IPS DF 6.9 (cell line): ENCODE measurements at regions not wholly inside any gene's neighbourhood (a gene's known extent, or its start where the extent isn't known, plus 50 kb on each side); places are given as distances from the start of the nearest gene placed in this dataset.
"Not testable (repeated sequence)": the region's sequence is repeated elsewhere in the genome, so short reads cannot be mapped to it uniquely, and the experiment has no call there.

Experiments
- DNase-seq: peaks from one replicate; pipeline ENCODE4 v3.0.0-alpha.2; 2013; ENCODE audit warnings: low read depth, low spot score
- H3K27ac ChIP-seq: one replicate; pipeline ENCODE4 v1.5.1; 2013; ENCODE audit warnings: low read length, control low read depth
- H3K27me3 ChIP-seq: 2 replicates; pipeline ENCODE4 v1.6.1; 2013; ENCODE audit warnings: mild to moderate bottlenecking, low read length; ENCODE audit not compliant: control insufficient read depth, insufficient read depth
- H3K36me3 ChIP-seq: 2 replicates; pipeline ENCODE4 v1.6.1; 2013; ENCODE audit warnings: low read length; ENCODE audit not compliant: control insufficient read depth, insufficient read depth
- H3K4me1 ChIP-seq: 2 replicates; pipeline ENCODE4 v1.6.1; 2013; ENCODE audit warnings: low read length; ENCODE audit not compliant: control insufficient read depth, insufficient read depth
- H3K4me3 ChIP-seq: 2 replicates; pipeline ENCODE4 v1.5.1; 2013; ENCODE audit warnings: mild to moderate bottlenecking, low read length
- H3K9me3 ChIP-seq: 2 replicates; pipeline ENCODE4 v1.6.1; 2013; ENCODE audit warnings: low read length, inconsistent platforms; ENCODE audit not compliant: control insufficient read depth, insufficient read depth
- WGBS: extraction: QIAGEN DNeasy Blood & Tissue Kit; methylation state at CpG from one replicate; pipeline ENCODE4 v1.1.7; 2013; ENCODE audit warnings: mixed read lengths, missing lambda C conversion rate; ENCODE audit not compliant: insufficient read length, insufficient coverage; 5-methylcytosine and 5-hydroxymethylcytosine counted together

- no CpG with 5 or more reads among the region's 2 CpGs for WGBS
- Histone ChIP-seq H3K4me1 (no peaks in the 10 kb centered on the region), H3K27me3 (no peaks in the 10 kb centered on the region), H3K27ac (no peak overlapping the region), H3K9me3 (peaks cover 2% of the 10 kb centered on the region; the same call in 1 of the 2 replicates), H3K4me3 (no peak overlapping the region), H3K36me3 (no peaks in the 10 kb centered on the region)
- no peak for DNase-seq
Observed at GRCh38 chr2:144989579-144990270, 469.8 kb upstream of the ZEB2 start.

- peaks cover 2% of the 10 kb centered on the region; the same call in 1 of the 2 replicates for H3K9me3 ChIP-seq
- no peaks in the 10 kb centered on the region for H3K27me3 ChIP-seq
- H3K4me3 ChIP-seq = no peak overlapping the region
- H3K36me3 ChIP-seq = no peaks in the 10 kb centered on the region
- DNase-seq = no peak
- no peak overlapping the region for H3K27ac ChIP-seq
- no peaks in the 10 kb centered on the region for H3K4me1 ChIP-seq
Observed at GRCh38 chr2:144988591-144988990, 468.7 kb upstream of the ZEB2 start.

- H3K27me3 ChIP-seq = no peaks in the 10 kb centered on the region
- WGBS = no CpG with 5 or more reads among the region's 2 CpGs
- H3K4me3 ChIP-seq = no peak overlapping the region
- DNase-seq = no peak
- no peak overlapping the region for H3K27ac ChIP-seq
- no peaks in the 10 kb centered on the region for H3K36me3 ChIP-seq
- H3K9me3 ChIP-seq = peaks cover 2% of the 10 kb centered on the region; the same call in 1 of the 2 replicates
- no peaks in the 10 kb centered on the region for H3K4me1 ChIP-seq
Observed at GRCh38 chr2:144986691-144987090, 466.8 kb upstream of the ZEB2 start.

GRCh38 chr2:144984038-144984437 lies 464.1 kb upstream of the ZEB2 start:
- no peak overlapping the region for H3K27ac ChIP-seq
- no CpG with 5 or more reads among the region's 1 CpG for WGBS
- no peak for DNase-seq
- H3K4me3 ChIP-seq = no peak overlapping the region
- H3K4me1 ChIP-seq = no peaks in the 10 kb centered on the region
- H3K36me3 ChIP-seq = no peaks in the 10 kb centered on the region
- H3K9me3 ChIP-seq = peaks cover 2% of the 10 kb centered on the region; the same call in 1 of the 2 replicates
- no peaks in the 10 kb centered on the region for H3K27me3 ChIP-seq

- H3K4me3 ChIP-seq = no peak overlapping the region
- DNase-seq = no peak
- H3K27me3 ChIP-seq = no peaks in the 10 kb centered on the region
- no peak overlapping the region for H3K27ac ChIP-seq
- H3K36me3 ChIP-seq = no peaks in the 10 kb centered on the region
- WGBS = no CpG with 5 or more reads among the region's 2 CpGs
- peaks cover 2% of the 10 kb centered on the region; the same call in 1 of the 2 replicates for H3K9me3 ChIP-seq
- no peaks in the 10 kb centered on the region for H3K4me1 ChIP-seq
Observed at GRCh38 chr2:144983107-144983506, 463.2 kb upstream of the ZEB2 start.

GRCh38 chr2:144982481-144982880 lies 462.6 kb upstream of the ZEB2 start:
- no peak for DNase-seq
- no peaks in the 10 kb centered on the region for H3K4me1 ChIP-seq
- H3K4me3 ChIP-seq = no peak overlapping the region
- H3K27me3 ChIP-seq = no peaks in the 10 kb centered on the region
- peaks cover 2% of the 10 kb centered on the region; the same call in 1 of the 2 replicates for H3K9me3 ChIP-seq
- no CpG with 5 or more reads among the region's 2 CpGs for WGBS
- no peaks in the 10 kb centered on the region for H3K36me3 ChIP-seq
- no peak overlapping the region for H3K27ac ChIP-seq

GRCh38 chr2:144975881-144976280 lies 456.0 kb upstream of the ZEB2 start:
- H3K9me3 ChIP-seq = no peaks in the 10 kb centered on the region
- no peaks in the 10 kb centered on the region for H3K27me3 ChIP-seq
- WGBS = no CpG with 5 or more reads among the region's 3 CpGs
- no peak for DNase-seq
- no peaks in the 10 kb centered on the region for H3K4me1 ChIP-seq
- H3K36me3 ChIP-seq = no peaks in the 10 kb centered on the region
- no peak overlapping the region for H3K27ac ChIP-seq
- H3K4me3 ChIP-seq = no peak overlapping the region

- H3K9me3 ChIP-seq = no peaks in the 10 kb centered on the region
- no peak for DNase-seq
- no peaks in the 10 kb centered on the region for H3K27me3 ChIP-seq
- H3K4me1 ChIP-seq = no peaks in the 10 kb centered on the region
- no peak overlapping the region for H3K27ac ChIP-seq
- H3K4me3 ChIP-seq = no peak overlapping the region
- WGBS = no CpG with 5 or more reads among the region's 3 CpGs
- H3K36me3 ChIP-seq = no peaks in the 10 kb centered on the region
Observed at GRCh38 chr2:144972676-144973075, 452.8 kb upstream of the ZEB2 start.

GRCh38 chr2:144971786-144972335 lies 451.9 kb upstream of the ZEB2 start:
- Histone ChIP-seq H3K27me3 (no peaks in the 10 kb centered on the region), H3K36me3 (no peaks in the 10 kb centered on the region), H3K4me3 (no peak overlapping the region), H3K4me1 (no peaks in the 10 kb centered on the region), H3K27ac (no peak overlapping the region), H3K9me3 (no peaks in the 10 kb centered on the region)
- no peak for DNase-seq
- WGBS = no CpG with 5 or more reads among the region's 6 CpGs

GRCh38 chr2:144970410-144970809 lies 450.5 kb upstream of the ZEB2 start:
- H3K36me3 ChIP-seq, H3K4me3 ChIP-seq, H3K27ac ChIP-seq, H3K27me3 ChIP-seq, H3K9me3 ChIP-seq, DNase-seq, H3K4me1 ChIP-seq: not testable (repeated sequence)
- no CpG with 5 or more reads among the region's 1 CpG for WGBS

- no CpG with 5 or more reads among the region's 1 CpG for WGBS
- not testable (repeated sequence) for H3K4me1 ChIP-seq, H3K36me3 ChIP-seq, H3K9me3 ChIP-seq, DNase-seq, H3K27ac ChIP-seq, H3K27me3 ChIP-seq, H3K4me3 ChIP-seq
Observed at GRCh38 chr2:144969564-144969963, 449.6 kb upstream of the ZEB2 start.
